ENCODE measurements at regions not wholly inside any gene's neighbourhood (a gene's known extent, or its start where the extent isn't known, plus 50 kb on each side); places are given as distances from the start of the nearest gene placed in this dataset.
"Not testable (repeated sequence)": the region's sequence is repeated elsewhere in the genome, so short reads cannot be mapped to it uniquely, and the experiment has no call there.

DNA sequence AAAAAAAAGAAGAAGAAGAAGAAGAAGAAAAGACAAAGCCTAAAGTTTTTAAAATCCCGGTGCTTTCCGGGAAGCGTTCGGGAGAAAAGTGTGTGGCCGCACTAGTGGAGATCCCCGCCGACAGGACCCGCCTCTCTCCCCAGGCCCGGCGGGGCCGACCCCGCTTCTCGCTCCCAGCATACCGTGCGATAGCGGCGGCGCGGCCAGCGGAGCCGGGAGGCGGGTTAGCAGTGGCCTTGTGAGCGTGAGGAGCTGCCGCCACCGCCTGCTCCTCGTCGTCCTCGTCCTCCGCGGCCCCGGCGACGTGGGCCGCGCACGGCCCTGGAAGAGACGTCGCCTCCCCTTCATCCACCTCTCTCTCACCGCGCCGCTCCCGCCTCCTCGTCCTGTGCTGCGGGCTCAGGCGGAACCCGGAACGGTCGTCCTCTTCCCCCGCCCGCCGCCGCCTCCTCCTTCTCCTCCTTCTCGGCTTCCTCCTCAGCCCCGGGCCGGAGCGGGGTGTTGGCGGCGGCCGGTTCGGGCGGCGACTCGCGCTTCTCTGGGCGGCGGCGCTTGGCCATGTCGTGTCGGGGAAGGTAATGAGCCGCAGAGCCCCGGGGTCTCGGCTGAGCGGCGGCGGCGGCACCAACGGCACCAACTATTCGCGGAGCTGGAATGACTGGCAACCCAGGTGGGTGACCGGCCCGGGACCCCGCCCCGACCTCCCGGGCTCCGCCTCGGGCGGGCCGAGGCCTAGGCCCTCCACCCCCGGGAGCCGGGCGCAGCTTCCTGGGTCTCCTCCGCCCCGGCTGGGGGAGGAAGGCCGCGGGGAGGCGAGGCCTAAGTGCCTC lies 62.6 kb upstream of the CDR2 start:
- peak in 1 of 2 experiments; percentile 62 for DNase-seq

DNA sequence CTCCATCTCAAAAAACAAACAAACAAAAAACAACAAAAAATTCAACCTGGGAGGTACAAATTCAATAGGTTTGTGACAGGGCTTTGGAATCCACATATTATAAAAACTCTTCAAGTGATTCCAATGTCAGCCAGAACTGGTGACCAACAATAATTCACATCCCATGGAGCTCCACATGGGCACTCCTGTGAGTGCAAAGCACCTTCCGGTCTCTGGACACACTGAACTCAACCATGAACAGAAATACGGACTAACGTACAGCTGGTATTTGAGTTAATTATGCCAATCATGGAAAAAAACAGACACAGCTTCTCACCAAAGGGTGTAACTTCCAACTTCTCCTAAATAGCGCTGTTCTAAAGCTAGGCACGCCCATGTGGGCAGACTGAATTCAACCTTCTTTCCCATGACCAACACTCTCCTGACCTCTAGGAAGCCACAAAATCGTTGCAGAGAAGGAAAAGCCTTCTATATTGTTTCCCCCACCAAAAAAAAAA lies 62.0 kb upstream of the CDR2 start:
- DNase-seq, result not testable (repeated sequence)

- DNase-seq, result not testable (repeated sequence)
Observed at GRCh38 chr16:22431314-22431713, 56.9 kb upstream of the CDR2 start.

DNA sequence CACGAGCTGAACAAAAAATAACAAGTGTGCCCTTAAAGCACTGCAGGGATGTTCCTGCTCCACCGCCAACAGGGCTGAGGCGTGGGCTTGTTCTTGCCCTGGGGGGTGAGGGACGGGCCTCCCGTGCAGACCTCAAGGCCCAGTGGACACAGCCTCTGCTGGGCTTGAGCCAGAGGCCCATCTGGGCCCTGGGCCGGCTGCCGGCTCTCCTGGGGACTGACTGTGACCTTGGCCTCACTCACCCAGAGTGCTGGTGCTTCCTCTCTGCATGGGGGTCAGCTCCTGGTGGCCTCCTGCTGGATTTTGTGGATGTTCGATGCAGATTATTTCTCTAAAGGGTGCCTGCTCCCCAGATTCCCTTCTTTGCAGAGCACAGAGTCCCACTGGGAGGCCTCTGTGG lies 54.2 kb upstream of the CDR2 start:
- DNase-seq, result no peak

- no peak for DNase-seq
Observed at GRCh38 chr16:22427556-22427955, 53.1 kb upstream of the CDR2 start.

DNA sequence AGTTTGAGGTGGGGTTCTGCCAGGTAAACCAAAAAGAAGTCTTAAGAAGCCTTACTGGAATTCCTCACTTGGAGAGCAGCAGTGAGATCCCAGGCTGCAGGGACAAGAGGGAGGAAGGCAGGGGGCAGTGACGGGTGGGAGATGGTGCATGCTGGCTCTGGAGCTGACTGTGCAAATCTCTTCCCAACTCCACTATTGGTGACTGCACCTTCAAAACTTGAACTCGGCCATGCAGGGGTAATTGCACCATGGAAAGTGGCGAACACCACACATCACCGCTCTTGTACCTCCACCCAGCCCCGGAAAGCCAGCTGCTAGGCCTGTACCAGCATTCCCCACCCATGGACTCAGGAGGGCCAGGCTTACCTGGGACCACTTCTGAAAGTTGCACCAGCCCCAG lies 51.4 kb upstream of the CDR2 start:
- no peak for DNase-seq

DNA sequence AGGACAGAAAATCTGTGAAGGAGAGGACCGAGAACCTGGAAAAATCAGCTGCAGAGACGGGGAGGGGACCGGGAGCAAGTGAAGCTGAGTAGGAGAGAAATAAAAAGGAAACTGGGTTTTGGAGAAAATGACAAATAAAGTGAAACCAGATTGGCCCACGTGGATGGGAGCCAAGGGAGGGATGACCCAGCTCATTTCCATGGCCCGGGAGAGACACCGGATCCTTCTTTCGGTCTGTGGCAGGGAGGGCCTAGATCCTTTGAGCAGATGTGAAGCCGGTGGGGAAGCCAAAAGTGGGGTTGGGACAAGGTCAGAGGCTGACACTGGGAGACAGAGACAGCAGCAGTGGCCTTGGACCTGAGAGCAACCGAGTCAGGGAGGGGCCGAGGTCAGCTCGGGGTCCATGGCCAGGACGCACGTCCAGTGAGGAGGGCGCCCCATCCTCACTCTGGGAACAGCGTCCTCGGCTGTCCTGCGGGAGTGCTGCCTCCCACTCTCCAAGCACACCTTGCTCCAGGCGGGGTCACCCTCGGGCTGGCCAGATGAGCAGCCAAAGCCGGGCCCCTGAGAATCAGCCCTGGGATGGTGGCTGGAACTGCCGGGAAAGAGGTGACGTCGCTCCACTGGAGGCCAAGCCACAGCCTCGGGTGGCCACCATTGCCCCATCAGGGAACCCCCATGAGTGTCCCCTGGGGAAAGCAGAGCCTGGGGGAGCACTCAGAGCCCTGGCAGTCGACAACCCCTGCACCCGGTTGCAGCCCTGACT lies 50.8 kb upstream of the CDR2 start:
- no peak for DNase-seq

DNA sequence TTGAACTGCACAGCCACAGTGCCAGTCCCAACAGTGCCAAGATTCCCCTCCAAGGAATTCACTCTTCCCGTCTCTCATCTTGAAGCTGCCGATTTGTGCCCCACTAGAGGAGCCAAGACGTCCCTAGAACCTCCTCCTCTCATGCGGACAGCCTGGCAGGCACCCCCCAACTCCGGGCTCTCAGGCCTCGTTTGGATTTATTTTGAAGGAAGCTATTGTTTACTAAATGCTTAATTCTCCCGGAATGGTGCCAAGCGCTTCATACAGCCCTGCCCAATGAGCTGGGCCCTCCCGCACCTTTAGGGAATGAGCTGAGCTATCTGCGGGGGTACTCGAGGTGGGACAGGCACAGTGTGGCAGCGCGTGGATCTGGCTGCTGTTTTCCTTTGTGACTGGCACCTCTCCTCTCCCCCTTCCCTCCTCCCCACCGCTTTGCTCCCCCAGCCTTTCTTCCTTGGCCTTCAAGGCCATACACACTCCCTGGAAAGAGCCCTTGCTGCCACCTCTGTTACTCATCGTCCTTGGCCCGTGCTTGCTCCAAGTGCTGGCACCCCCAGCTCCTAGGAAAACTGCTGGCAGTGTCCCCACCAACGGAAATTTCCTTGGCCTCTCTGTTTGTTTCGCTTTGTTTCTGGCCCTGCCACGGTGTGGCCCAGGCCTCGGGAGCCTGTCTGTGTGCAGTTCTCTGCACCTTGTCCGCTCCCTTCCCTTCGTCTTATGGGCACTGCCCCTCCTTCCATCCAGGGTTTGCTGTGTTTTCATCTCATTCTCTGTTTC lies 49.9 kb upstream of the CDR2 start:
- DNase-seq, result peak in 1 of 2 experiments; percentile 10

Data from NCI-H446 (cell line).